Heart left ventricle (tissue), 16 donors: ENCODE measurements at regions not wholly inside any gene's neighbourhood (a gene's known extent, or its start where the extent isn't known, plus 50 kb on each side); places are given as distances from the start of the nearest gene placed in this dataset.
"Not testable (repeated sequence)": the region's sequence is repeated elsewhere in the genome, so short reads cannot be mapped to it uniquely, and the experiment has no call there.

Source experiments
- ATAC-seq, 4 donors: fragments of 200-7000 bp; cut with Tn5 transposase; one replicate each; pipeline ENCODE4 v1.9.1; 2020 to 2022; ENCODE audit warnings: moderate library complexity in 4 of 4, mild to moderate bottlenecking in 3 of 4, moderate number of reproducible peaks in 1 of 4
- DNase-seq, 5 donors: peaks; one replicate each; pipeline ENCODE4 v3.0.0-alpha.2; 2020
- H3K27ac ChIP-seq, 12 donors: fragments of 200-600 bp; sonication (generic) in 4 of 12; one replicate each; pipeline versions ENCODE4 v1.5.0 to v1.8.0; 2016 to 2022; ENCODE audit warnings: mild to moderate bottlenecking in 2 of 12
- H3K27me3 ChIP-seq, 9 donors: fragments of 200-600 bp; sonication (generic) in 2 of 9; one replicate each; pipeline versions ENCODE4 v1.5.1 to v1.8.0; 2016 to 2022; ENCODE audit warnings: mild to moderate bottlenecking in 3 of 9
- H3K36me3 ChIP-seq, 9 donors: fragments of 200-600 bp; sonication (generic) in 2 of 9; one replicate each; pipeline versions ENCODE4 v1.5.0 to v1.8.0; 2018 to 2022; ENCODE audit warnings: mild to moderate bottlenecking in 2 of 9
- H3K4me1 ChIP-seq, 12 donors: fragments of 200-600 bp; sonication (generic) in 4 of 12; one replicate each; pipeline versions ENCODE4 v1.5.0 to v1.8.0; 2016 to 2022; ENCODE audit warnings: mild to moderate bottlenecking in 3 of 12
- H3K4me3 ChIP-seq, 12 donors: fragments of 200-600 bp; sonication (generic) in 4 of 12; one replicate each; pipeline versions ENCODE4 v1.5.0 to v1.8.0; 2017 to 2022; ENCODE audit warnings: mild to moderate bottlenecking in 9 of 12, moderate library complexity in 4 of 12
- H3K9me3 ChIP-seq, 12 donors: fragments of 200-600 bp; sonication (generic) in 4 of 12; one replicate each; pipeline versions ENCODE4 v1.5.0 to v1.8.0; 2016 to 2022; ENCODE audit warnings: mild to moderate bottlenecking in 1 of 12
- POLR2A ChIP-seq, 2 donors: fragments of 450-650 bp; IDR thresholded peaks; one replicate each; pipeline ENCODE4 v1.6.1; 2017; ENCODE audit warnings: antibody characterized with exemption in 2 of 2, mild to moderate bottlenecking in 2 of 2, moderate library complexity in 2 of 2
- WGBS, 4 donors: extraction: QIAGEN DNeasy Blood & Tissue Kit in 2 of 4; methylation state at CpG; one replicate each; pipeline versions ENCODE4 v1.1.5 to v1.1.7; 2013 to 2018; 5-methylcytosine and 5-hydroxymethylcytosine counted together
- intact Hi-C, 10 donors: fragments of 100-400 bp; cut with DNase I; formaldehyde crosslinking; loops; one replicate each; pipeline versions ENCODE4 v1.11.1 to v1.14.2; 2022
- TF ChIP-seq, protein P1 (sequence below), 12 donors: fragments of 200-600 bp; sonication (generic) in 4 of 12; IDR thresholded peaks; one replicate each; pipeline versions ENCODE4 v1.5.0 to v1.8.0; 2018 to 2022; ENCODE audit warnings: antibody characterized with exemption in 12 of 12, mild to moderate bottlenecking in 5 of 12
- donor health status: ischemic (EF 13 %, LVEDD 7.1; RV severe dilation, severe dysfunction).
- donor health status: healthy with polysubstance abuse.
- donor health status: DM: no; HTN: yes; CAD: no.
- donor health status: DM: no; HTN: no; CAD: no.
- donor health status: ischemic (EF 25% LVEDD 6.9; RV normal size, moderate dysfunction).
- donor health status: ischemic (EF 25% LVEDD 5.7; RV mildly dilated, moderate dysfunction).
- donor health status: healthy.
- donor health status: DM: yes; HTN: yes; CAD: no.
- donor health status: ischemic (EF 35%, LVEDD 5.7; RV mildly dilated, moderate dysfunction).
- donor health status: nonischemic (EF 11% LVEDD 7.7; RV severe dilation, severe dysfunction).
- donor health status: DM: yes; HTN: yes; CAD: no.
- donor health status: PGD.
- donor health status: ischemic (EF 29% LVEDD 5.4; RV normal size, mild dysfunction).
- donor health status: nonischemic (EF 23%, LVEDD 6.1; RV moderate dilation, normal function).

DNA sequence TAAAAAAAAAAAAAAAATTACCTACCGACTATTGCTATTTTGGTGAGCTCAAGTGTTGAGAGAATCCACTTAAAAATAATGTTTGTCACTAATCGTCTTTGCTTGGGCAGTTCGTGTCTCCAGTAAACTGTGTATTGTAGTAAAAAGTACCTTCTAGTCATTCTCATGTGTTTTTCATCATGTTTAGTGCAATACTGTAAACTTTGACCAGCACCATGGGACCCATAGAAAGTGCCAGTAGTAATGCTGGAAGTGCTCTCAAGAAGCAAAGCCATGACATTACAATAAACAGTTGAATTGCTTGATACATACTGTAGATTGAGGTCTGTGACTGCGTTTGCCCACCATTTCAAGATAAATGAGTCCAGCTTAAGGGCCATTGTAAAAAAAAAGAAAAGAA lies 395.2 kb downstream of the BCKDHB start:
- H3K27ac ChIP-seq = no peak overlapping the region
- no peak for TF ChIP-seq POLR2A (IDR thresholded peaks at IDR 0.05)
- TF ChIP-seq, protein P1, sequence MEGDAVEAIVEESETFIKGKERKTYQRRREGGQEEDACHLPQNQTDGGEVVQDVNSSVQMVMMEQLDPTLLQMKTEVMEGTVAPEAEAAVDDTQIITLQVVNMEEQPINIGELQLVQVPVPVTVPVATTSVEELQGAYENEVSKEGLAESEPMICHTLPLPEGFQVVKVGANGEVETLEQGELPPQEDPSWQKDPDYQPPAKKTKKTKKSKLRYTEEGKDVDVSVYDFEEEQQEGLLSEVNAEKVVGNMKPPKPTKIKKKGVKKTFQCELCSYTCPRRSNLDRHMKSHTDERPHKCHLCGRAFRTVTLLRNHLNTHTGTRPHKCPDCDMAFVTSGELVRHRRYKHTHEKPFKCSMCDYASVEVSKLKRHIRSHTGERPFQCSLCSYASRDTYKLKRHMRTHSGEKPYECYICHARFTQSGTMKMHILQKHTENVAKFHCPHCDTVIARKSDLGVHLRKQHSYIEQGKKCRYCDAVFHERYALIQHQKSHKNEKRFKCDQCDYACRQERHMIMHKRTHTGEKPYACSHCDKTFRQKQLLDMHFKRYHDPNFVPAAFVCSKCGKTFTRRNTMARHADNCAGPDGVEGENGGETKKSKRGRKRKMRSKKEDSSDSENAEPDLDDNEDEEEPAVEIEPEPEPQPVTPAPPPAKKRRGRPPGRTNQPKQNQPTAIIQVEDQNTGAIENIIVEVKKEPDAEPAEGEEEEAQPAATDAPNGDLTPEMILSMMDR (IDR thresholded peaks at IDR 0.05) = no peak
- no peak overlapping the region for H3K4me3 ChIP-seq
- intact Hi-C loops = no loop called here
- no peak for DNase-seq
- no peaks in the 10 kb centered on the region for H3K4me1 ChIP-seq
- ATAC-seq = no peak
- WGBS, 4 donors = 81 to 89% (median 84%) methylated on average over 4 of the region's 4 CpGs
- H3K36me3 ChIP-seq = no peaks in the 10 kb centered on the region
- no peaks in the 10 kb centered on the region for H3K27me3 ChIP-seq
- no peaks in the 10 kb centered on the region for H3K9me3 ChIP-seq

DNA sequence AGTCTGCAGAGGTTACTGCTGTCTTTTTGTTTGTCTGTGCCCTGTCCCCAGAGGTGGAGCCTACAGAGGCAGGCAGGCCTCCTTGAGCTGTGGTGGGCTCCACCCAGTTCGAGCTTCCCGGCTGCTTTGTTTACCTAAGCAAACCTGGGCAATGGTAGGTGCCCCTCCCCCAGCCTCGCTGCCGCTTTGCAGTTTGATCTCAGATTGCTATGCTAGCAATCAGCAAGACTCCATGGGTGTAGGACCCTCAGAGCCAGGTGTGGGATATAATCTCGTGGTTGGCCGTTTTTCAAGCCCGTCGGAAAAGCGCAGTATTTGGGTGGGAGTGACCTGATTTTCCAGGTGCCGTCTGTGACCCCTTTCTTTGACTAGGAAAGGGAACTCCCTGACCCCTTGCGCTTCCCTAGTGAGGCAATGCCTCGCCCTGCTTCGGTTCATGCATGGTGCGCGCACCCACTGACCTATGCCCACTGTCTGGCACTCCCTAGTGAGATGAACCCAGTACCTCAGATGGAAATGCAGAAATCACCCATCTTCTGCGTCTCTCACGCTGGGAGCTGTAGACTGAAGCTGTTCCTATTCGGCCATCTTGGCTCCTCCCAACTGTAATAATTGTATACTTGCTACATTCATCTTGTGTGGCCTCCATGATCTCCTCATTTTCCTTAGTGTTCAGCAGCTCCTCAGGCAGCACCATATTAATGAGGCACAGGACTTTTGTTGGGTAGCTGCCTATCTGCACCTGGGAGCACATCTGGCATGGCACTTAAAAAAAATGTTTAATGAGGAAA lies 391.4 kb downstream of the BCKDHB start:
- 76 to 95% (median 84%) methylated on average over 10 to 18 of the region's 18 CpGs for WGBS, 4 donors
- ATAC-seq, H3K36me3 ChIP-seq, DNase-seq, H3K4me1 ChIP-seq, H3K27me3 ChIP-seq, H3K27ac ChIP-seq, intact Hi-C loops, H3K9me3 ChIP-seq, H3K4me3 ChIP-seq: not testable (repeated sequence)

DNA sequence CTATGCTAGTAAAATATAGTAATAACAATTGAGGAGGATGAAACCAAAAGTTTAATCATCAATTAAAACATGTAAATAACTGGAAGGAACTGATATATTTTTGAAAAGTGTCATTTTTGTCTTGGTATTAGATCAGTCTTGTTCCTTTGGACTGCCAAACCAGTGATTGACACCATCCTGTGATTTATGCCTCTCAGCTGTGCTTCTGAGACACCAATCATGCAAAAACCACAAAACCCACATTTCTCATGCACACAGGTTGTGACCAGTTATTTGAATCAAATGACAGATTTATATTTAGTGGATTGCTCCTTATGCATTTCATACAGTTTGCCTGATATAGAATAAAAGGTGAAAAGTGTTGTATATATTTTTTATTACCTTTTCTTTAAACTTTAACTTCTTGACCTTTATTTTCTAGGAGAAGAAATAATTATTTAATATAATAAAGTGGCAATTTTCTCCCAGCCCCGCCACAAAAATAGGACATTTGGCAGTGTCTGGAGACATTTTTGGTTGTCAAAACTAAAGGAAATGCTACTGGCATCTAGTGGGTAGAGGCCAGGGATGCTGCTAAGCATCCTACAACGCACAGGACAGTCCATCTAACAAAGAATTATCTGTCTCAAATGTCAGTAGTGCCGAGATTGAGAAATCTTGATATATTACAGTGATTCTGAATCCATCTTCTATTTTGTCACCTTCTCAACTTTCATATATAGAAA lies 383.6 kb downstream of the BCKDHB start:
- Histone ChIP-seq H3K4me1 (no peaks in the 10 kb centered on the region), H3K9me3 (no peaks in the 10 kb centered on the region), H3K36me3 (no peaks in the 10 kb centered on the region), H3K27ac (no peak overlapping the region), H3K4me3 (no peak overlapping the region), H3K27me3 (no peaks in the 10 kb centered on the region)
- TF ChIP-seq, protein P1 (IDR thresholded peaks at IDR 0.05) = no peak
- no peak for TF ChIP-seq POLR2A (IDR thresholded peaks at IDR 0.05)
- ATAC-seq (no peak), DNase-seq (no peak)
- intact Hi-C loops = no loop called here
- 61 to 72% (median 69%) methylated on average over 3 of the region's 3 CpGs for WGBS, 4 donors

DNA sequence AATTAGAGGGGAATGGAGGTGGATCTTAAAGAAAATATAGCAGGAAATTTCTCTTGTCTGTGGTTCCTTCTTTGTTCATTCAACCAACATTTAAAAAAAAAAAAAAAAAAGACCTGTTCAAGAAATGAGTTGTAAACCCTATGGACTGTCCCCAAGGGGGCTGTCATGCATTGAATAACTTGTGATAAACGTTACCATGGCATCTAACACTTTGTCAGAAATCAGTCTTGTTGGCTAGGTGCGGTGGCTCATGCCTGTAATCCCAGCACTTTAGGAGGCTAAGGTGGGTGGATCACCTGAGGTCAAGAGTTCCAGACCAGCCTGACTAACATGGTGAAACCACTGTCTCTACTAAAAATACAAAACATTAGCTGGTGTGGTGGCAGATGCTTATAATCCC lies 381.7 kb downstream of the BCKDHB start:
- WGBS, 4 donors = 51 to 69% (median 66%) methylated on average over 2 of the region's 2 CpGs
- Histone ChIP-seq H3K4me1 (no peaks in the 10 kb centered on the region), H3K9me3 (no peaks in the 10 kb centered on the region), H3K4me3 (no peak overlapping the region), H3K27ac (no peak overlapping the region), H3K36me3 (no peaks in the 10 kb centered on the region), H3K27me3 (no peaks in the 10 kb centered on the region)
- intact Hi-C loops = no loop called here
- ATAC-seq (no peak), DNase-seq (no peak)
- no peak for TF ChIP-seq POLR2A (IDR thresholded peaks at IDR 0.05)
- TF ChIP-seq, protein P1 (IDR thresholded peaks at IDR 0.05) = no peak

DNA sequence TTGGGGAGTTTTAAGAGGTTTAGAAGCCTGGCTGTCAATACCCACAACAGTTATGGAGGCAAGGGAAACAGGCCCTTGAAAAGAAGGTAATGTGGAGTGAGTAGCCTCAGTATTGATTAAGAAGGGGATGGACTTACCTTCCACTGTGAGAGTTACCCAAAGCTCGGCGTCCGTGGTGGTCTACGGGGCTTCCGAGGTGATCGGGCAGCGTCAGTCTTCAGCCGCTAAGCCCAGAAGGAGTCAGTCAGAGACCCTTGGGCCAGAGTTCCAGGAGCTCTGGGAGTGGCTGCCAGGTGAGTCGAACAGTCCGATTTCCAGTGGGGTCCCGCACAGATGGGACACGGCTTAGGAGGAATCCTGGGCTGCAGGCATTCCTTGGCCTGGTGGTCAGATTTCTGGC lies 379.0 kb downstream of the BCKDHB start:
- H3K4me1 ChIP-seq, H3K9me3 ChIP-seq, DNase-seq, ATAC-seq, intact Hi-C loops, H3K36me3 ChIP-seq, H3K4me3 ChIP-seq, H3K27ac ChIP-seq, H3K27me3 ChIP-seq: not testable (repeated sequence)
- 94 to 96% (median 95%) methylated on average over 9 to 12 of the region's 12 CpGs for WGBS, 4 donors
